Amniotic stem cell (primary cell): ENCODE measurements at regions not wholly inside any gene's neighbourhood (a gene's known extent, or its start where the extent isn't known, plus 50 kb on each side); places are given as distances from the start of the nearest gene placed in this dataset.
"Not testable (repeated sequence)": the region's sequence is repeated elsewhere in the genome, so short reads cannot be mapped to it uniquely, and the experiment has no call there.

Experiments
- DNase-seq: peaks from one replicate; lab custom pipeline; 2025; lab: John Stamatoyannopoulos, UW

GRCh38 chr2:181737302-181737701, 57.0 kb upstream of the NEUROD1 start:
- not testable (repeated sequence) for DNase-seq

- DNase-seq: no peak
These were observed 57.8 kb upstream of the NEUROD1 start for GRCh38 chr2:181738074-181738473.

- no peak for DNase-seq
These were observed 58.2 kb upstream of the NEUROD1 start for GRCh38 chr2:181738563-181738962.

GRCh38 chr2:181741756-181742155, 61.4 kb upstream of the NEUROD1 start:
- no peak for DNase-seq

- DNase-seq: no peak
These were observed 62.0 kb upstream of the NEUROD1 start for GRCh38 chr2:181742361-181742760.

- peak; percentile 16 for DNase-seq
These were observed 62.8 kb upstream of the NEUROD1 start for GRCh38 chr2:181742922-181743722.

- DNase-seq: no peak
These were observed 63.4 kb upstream of the NEUROD1 start for GRCh38 chr2:181743723-181744031.

GRCh38 chr2:181745796-181746540, 65.7 kb upstream of the NEUROD1 start:
- no peak for DNase-seq

GRCh38 chr2:181746844-181747243, 66.5 kb upstream of the NEUROD1 start:
- no peak for DNase-seq

GRCh38 chr2:181750305-181750704, 70.0 kb upstream of the NEUROD1 start:
- no peak for DNase-seq

GRCh38 chr2:181751266-181752030, 71.1 kb upstream of the NEUROD1 start:
- DNase-seq: no peak

- DNase-seq: no peak
These were observed 72.0 kb upstream of the NEUROD1 start for GRCh38 chr2:181752301-181752700.

GRCh38 chr2:181753686-181754085, 73.4 kb upstream of the NEUROD1 start:
- DNase-seq: no peak

- DNase-seq: no peak
These were observed 73.8 kb upstream of the NEUROD1 start for GRCh38 chr2:181754105-181754504.

GRCh38 chr2:181755181-181755580, 74.9 kb upstream of the NEUROD1 start:
- no peak for DNase-seq

- DNase-seq: no peak
These were observed 80.2 kb upstream of the NEUROD1 start for GRCh38 chr2:181760521-181760920.

- no peak for DNase-seq
These were observed 80.9 kb upstream of the NEUROD1 start for GRCh38 chr2:181761175-181761574.

- DNase-seq: no peak
These were observed 81.7 kb upstream of the NEUROD1 start for GRCh38 chr2:181762000-181762399.

- no peak for DNase-seq
These were observed 82.5 kb upstream of the NEUROD1 start for GRCh38 chr2:181762848-181763247.

- no peak for DNase-seq
These were observed 83.1 kb upstream of the NEUROD1 start for GRCh38 chr2:181763423-181763822.

GRCh38 chr2:181764095-181764963, 84.0 kb upstream of the NEUROD1 start:
- no peak for DNase-seq

GRCh38 chr2:181766129-181766528, 85.8 kb upstream of the NEUROD1 start:
- DNase-seq: no peak
